GM21825 (cell line): ENCODE measurements at regions not wholly inside any gene's neighbourhood (a gene's known extent, or its start where the extent isn't known, plus 50 kb on each side); places are given as distances from the start of the nearest gene placed in this dataset.
"Not testable (repeated sequence)": the region's sequence is repeated elsewhere in the genome, so short reads cannot be mapped to it uniquely, and the experiment has no call there.

Source experiments
- ATAC-seq: cut with Tn5 transposase; IDR thresholded peaks from one replicate; pipeline ENCODE4 v1.9.1; 2021; ENCODE audit warnings: mild to moderate bottlenecking, moderate library complexity; ENCODE audit not compliant: unreplicated experiment

GRCh38 chr2:228369400-228370031, 188.0 kb upstream of the SPHKAP start:
- no peak for ATAC-seq

- no peak for ATAC-seq
These were observed 185.9 kb upstream of the SPHKAP start for GRCh38 chr2:228367356-228367755.

- no peak for ATAC-seq
These were observed 178.0 kb upstream of the SPHKAP start for GRCh38 chr2:228359473-228359872.

- no peak for ATAC-seq
These were observed 174.4 kb upstream of the SPHKAP start for GRCh38 chr2:228355897-228356296.

- ATAC-seq, result not testable (repeated sequence)
These were observed 171.5 kb upstream of the SPHKAP start for GRCh38 chr2:228352980-228353379.

GRCh38 chr2:228352048-228352447, 170.6 kb upstream of the SPHKAP start:
- no peak for ATAC-seq

- ATAC-seq, result no peak
These were observed 167.1 kb upstream of the SPHKAP start for GRCh38 chr2:228348516-228349064.

GRCh38 chr2:228344531-228344930, 163.0 kb upstream of the SPHKAP start:
- ATAC-seq, result no peak

- no peak for ATAC-seq
These were observed 158.0 kb upstream of the SPHKAP start for GRCh38 chr2:228339525-228339924.

GRCh38 chr2:228334180-228334579, 152.7 kb upstream of the SPHKAP start:
- no peak for ATAC-seq

GRCh38 chr2:228329282-228329681, 147.8 kb upstream of the SPHKAP start:
- no peak for ATAC-seq

GRCh38 chr2:228321015-228321414, 139.5 kb upstream of the SPHKAP start:
- no peak for ATAC-seq

- ATAC-seq, result no peak
These were observed 136.7 kb upstream of the SPHKAP start for GRCh38 chr2:228318218-228318617.

GRCh38 chr2:228312172-228312571, 130.7 kb upstream of the SPHKAP start:
- ATAC-seq, result no peak

- no peak for ATAC-seq
These were observed 122.5 kb upstream of the SPHKAP start for GRCh38 chr2:228303960-228304359.

GRCh38 chr2:228283491-228284171, 102.1 kb upstream of the SPHKAP start:
- ATAC-seq, result no peak

- no peak for ATAC-seq
These were observed 100.9 kb upstream of the SPHKAP start for GRCh38 chr2:228282376-228282775.

GRCh38 chr2:228273159-228273558, 91.7 kb upstream of the SPHKAP start:
- no peak for ATAC-seq

GRCh38 chr2:228269351-228269750, 87.9 kb upstream of the SPHKAP start:
- ATAC-seq, result no peak

GRCh38 chr2:228268756-228269155, 87.3 kb upstream of the SPHKAP start:
- no peak for ATAC-seq

GRCh38 chr2:228268301-228268700, 86.8 kb upstream of the SPHKAP start:
- no peak for ATAC-seq

- ATAC-seq, result no peak
These were observed 81.7 kb upstream of the SPHKAP start for GRCh38 chr2:228263156-228263555.
